SK-N-SH (cell line): ENCODE measurements at regions not wholly inside any gene's neighbourhood (a gene's known extent, or its start where the extent isn't known, plus 50 kb on each side); places are given as distances from the start of the nearest gene placed in this dataset.

Experiments used
- CTCF ChIA-PET: fragments of 300-600, 350-600 bp; formaldehyde crosslinking; extraction: SDS; loops from one replicate; lab custom pipeline; 2021; lab: Yijun Ruan, JAX
- POLR2A ChIA-PET: fragments of 350-600 bp; sonication (Branson Sonifier 250); formaldehyde crosslinking; extraction: SDS; loops from one replicate; lab custom pipeline; 2020; ENCODE audit warnings: antibody characterized with exemption, inconsistent platforms; lab: Yijun Ruan, JAX
- DNase-seq: peaks from one replicate; pipeline ENCODE4 v3.0.0; 2012
- H2AFZ ChIP-seq: fragments of 200-600 bp; sonication (generic); 2 replicates; pipeline ENCODE4 v1.8.1; 2016; ENCODE audit warnings: antibody characterized with exemption, mild to moderate bottlenecking, low read depth
- H3F3A ChIP-seq: fragments of 200-600 bp; sonication (generic); replicated peaks from 2 replicates; pipeline ENCODE3; 2016; ENCODE audit warnings: antibody characterized with exemption, mild to moderate bottlenecking; ENCODE audit not compliant: insufficient read depth
- H3K27ac ChIP-seq, 2 experiments: fragments of 200-500 bp in 1 of 2; fragments of 200-600 bp in 1 of 2; sonication (Bioruptor generic) in 1 of 2; sonication (generic), shearing (Covaris generic) in 1 of 2; 2 replicates each; pipeline versions ENCODE4 v1.5.1 to v1.6.1; 2014 to 2016; ENCODE audit warnings: low read depth in 2 of 2, inconsistent platforms in 1 of 2, low read length in 1 of 2, mild to moderate bottlenecking in 1 of 2, mixed read lengths in 1 of 2
- H3K27me3 ChIP-seq: fragments of 200-600 bp; sonication (generic), shearing (Covaris generic); 2 replicates; pipeline ENCODE4 v1.6.1; 2016; ENCODE audit warnings: mixed run types; ENCODE audit not compliant: insufficient read depth
- H3K36me3 ChIP-seq, 2 experiments: fragments of 200-500 bp in 1 of 2; fragments of 200-600 bp in 1 of 2; sonication (Bioruptor generic) in 1 of 2; sonication (generic) in 1 of 2; replicated peaks in 1 of 2; 2 replicates each; pipeline versions ENCODE3 to v1.5.1; 2014 to 2016; ENCODE audit warnings: low read length in 1 of 2, mild to moderate bottlenecking in 1 of 2; ENCODE audit not compliant: insufficient read depth in 2 of 2, control insufficient read depth in 1 of 2
- H3K4me1 ChIP-seq, 2 experiments: fragments of 200-500 bp in 1 of 2; fragments of 200-600 bp in 1 of 2; sonication (Bioruptor generic) in 1 of 2; sonication (generic), shearing (Covaris generic) in 1 of 2; 2 replicates each; pipeline versions ENCODE4 v1.5.1 to v1.6.1; 2014 to 2016; ENCODE audit warnings: low read depth in 1 of 2, low read length in 1 of 2, mixed run types in 1 of 2; ENCODE audit not compliant: insufficient read depth in 2 of 2, control insufficient read depth in 1 of 2
- H3K4me2 ChIP-seq: fragments of 200-600 bp; sonication (generic), shearing (Covaris generic); 2 replicates; pipeline ENCODE4 v1.6.1; 2017; ENCODE audit warnings: mixed run types
- H3K4me3 ChIP-seq, 2 experiments: fragments of 200-500 bp in 1 of 2; fragments of 200-600 bp in 1 of 2; sonication (Bioruptor generic) in 1 of 2; sonication (generic), shearing (Covaris generic) in 1 of 2; 2 replicates each; pipeline versions ENCODE4 v1.5.1 to v1.8.1; 2014 to 2016; ENCODE audit warnings: low read depth in 2 of 2, inconsistent platforms in 1 of 2, low read length in 1 of 2, mild to moderate bottlenecking in 1 of 2, mixed read lengths in 1 of 2, moderate library complexity in 1 of 2
- H3K79me2 ChIP-seq: fragments of 200-600 bp; sonication (generic); 2 replicates; pipeline ENCODE4 v1.8.1; 2017; ENCODE audit warnings: mild to moderate bottlenecking; ENCODE audit not compliant: insufficient read depth
- H3K9ac ChIP-seq: fragments of 200-600 bp; sonication (generic); 2 replicates; pipeline ENCODE4 v1.6.1; 2017; ENCODE audit warnings: mixed run types
- H3K9me2 ChIP-seq: fragments of 200-600 bp; sonication (generic); 2 replicates; pipeline ENCODE4 v1.6.1; 2017; ENCODE audit warnings: mixed run types
- H3K9me3 ChIP-seq: fragments of 200-600 bp; sonication (generic); 2 replicates; pipeline ENCODE4 v1.6.1; 2017; ENCODE audit warnings: mixed run types, mild to moderate bottlenecking, moderate library complexity
- H4K20me1 ChIP-seq: fragments of 200-600 bp; sonication (generic); 2 replicates; pipeline ENCODE4 v1.6.1; 2017; ENCODE audit warnings: mild to moderate bottlenecking, mixed run types; ENCODE audit not compliant: insufficient read depth
- FOSL2 ChIP-seq: IDR thresholded peaks from 2 replicates; pipeline ENCODE4 v1.4.0; 2012; ENCODE audit warnings: low read depth, mild to moderate bottlenecking, moderate library complexity, borderline replicate concordance
- POLR2AphosphoS5 ChIP-seq: IDR thresholded peaks from 2 replicates; pipeline ENCODE4 v1.6.1; 2012; ENCODE audit warnings: low read depth, low read length
- REST ChIP-seq: IDR thresholded peaks from 2 replicates; pipeline ENCODE4 v1.6.1; 2012; ENCODE audit warnings: mild to moderate bottlenecking, low read depth, low read length, moderate library complexity
- USF1 ChIP-seq: IDR thresholded peaks from 2 replicates; pipeline ENCODE4 v1.4.0; 2012; ENCODE audit warnings: low read depth, borderline replicate concordance
- USF2 ChIP-seq: fragments of 150-350 bp; IDR thresholded peaks from 2 replicates; pipeline ENCODE4 v1.6.1; 2017; ENCODE audit warnings: antibody characterized with exemption, low read length, low read depth, borderline replicate concordance
- WGBS: methylation state at CpG from one replicate; pipeline ENCODE4 v1.1.6; 2017; ENCODE audit warnings: low lambda C conversion rate; 5-methylcytosine and 5-hydroxymethylcytosine counted together
- TF ChIP-seq, protein P1 (sequence below): IDR thresholded peaks from 2 replicates; pipeline ENCODE4 v1.4.0; 2012; ENCODE audit warnings: low read depth
- TF ChIP-seq, protein P2 (sequence below): IDR thresholded peaks from 2 replicates; pipeline ENCODE4; 2012

DNA sequence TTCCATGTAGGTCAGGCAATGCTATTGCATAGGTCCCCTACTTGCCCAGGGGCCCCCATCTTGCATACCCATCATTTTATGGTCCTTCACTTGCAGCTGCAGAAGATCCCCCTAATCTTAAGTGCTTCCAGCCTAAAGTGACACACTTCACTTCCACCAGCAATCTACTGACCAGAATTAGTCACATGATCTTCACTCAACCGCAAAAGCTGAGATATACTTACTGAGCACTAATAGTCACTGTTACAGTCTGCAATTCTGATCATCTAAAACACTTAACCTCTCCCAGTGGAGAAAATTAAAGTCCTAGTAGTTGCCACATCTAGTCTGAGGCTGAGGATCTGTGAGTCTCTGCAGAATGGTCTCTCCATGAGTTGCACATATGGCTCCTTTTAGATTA is 82.1 kb downstream of the AREG start (continued):
- TF ChIP-seq USF2: no peak
- TF ChIP-seq, protein P1, sequence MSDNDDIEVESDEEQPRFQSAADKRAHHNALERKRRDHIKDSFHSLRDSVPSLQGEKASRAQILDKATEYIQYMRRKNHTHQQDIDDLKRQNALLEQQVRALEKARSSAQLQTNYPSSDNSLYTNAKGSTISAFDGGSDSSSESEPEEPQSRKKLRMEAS: no peak
- TF ChIP-seq POLR2AphosphoS5: no peak

- H3K36me3 ChIP-seq: no peaks in the 10 kb centered on the region
- H3K27me3 ChIP-seq: peaks cover 23% of the 10 kb centered on the region; the same call in 1 of the 2 replicates
- no peak overlapping the region for H3K4me3 ChIP-seq
- no peaks in the 10 kb centered on the region for H3K9me3 ChIP-seq
- no peak for DNase-seq
- no peaks in the 10 kb centered on the region for H3F3A ChIP-seq
- H3K27ac ChIP-seq: no peak overlapping the region
- H3K4me1 ChIP-seq: no peaks in the 10 kb centered on the region
- TF ChIP-seq FOSL2 (no peak), USF1 (no peak), REST (no peak)
- 5% methylated on average over 1 of the region's 1 CpG for WGBS
- H2AFZ ChIP-seq: no peak overlapping the region
- ChIA-PET POLR2A (no interaction called here), CTCF (no interaction called here)
- H3K9me2 ChIP-seq: no peaks in the 10 kb centered on the region; the same call in 1 of the 2 replicates
- no peaks in the 10 kb centered on the region for H3K79me2 ChIP-seq
- no peaks in the 10 kb centered on the region for H4K20me1 ChIP-seq
- no peak overlapping the region for H3K9ac ChIP-seq
- H3K4me2 ChIP-seq: no peak overlapping the region
Measured at GRCh38 chr4:74528178-74528577, 83.2 kb downstream of the AREG start.

- ChIA-PET CTCF (interaction anchor here (0.7 kb wide), 1 partner anchor 11 kb away, joined by 4 read pairs; no protein-coding TSS in a partner anchor), POLR2A (no interaction called here)
- H3K9me2 ChIP-seq: no peaks in the 10 kb centered on the region
- TF ChIP-seq, protein P2, sequence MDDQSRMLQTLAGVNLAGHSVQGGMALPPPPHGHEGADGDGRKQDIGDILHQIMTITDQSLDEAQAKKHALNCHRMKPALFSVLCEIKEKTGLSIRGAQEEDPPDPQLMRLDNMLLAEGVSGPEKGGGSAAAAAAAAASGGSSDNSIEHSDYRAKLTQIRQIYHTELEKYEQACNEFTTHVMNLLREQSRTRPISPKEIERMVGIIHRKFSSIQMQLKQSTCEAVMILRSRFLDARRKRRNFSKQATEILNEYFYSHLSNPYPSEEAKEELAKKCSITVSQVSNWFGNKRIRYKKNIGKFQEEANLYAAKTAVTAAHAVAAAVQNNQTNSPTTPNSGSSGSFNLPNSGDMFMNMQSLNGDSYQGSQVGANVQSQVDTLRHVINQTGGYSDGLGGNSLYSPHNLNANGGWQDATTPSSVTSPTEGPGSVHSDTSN: no peak
- H2AFZ ChIP-seq: no peak overlapping the region
- H3K4me1 ChIP-seq: no peaks in the 10 kb centered on the region
- no peak overlapping the region for H3K4me3 ChIP-seq
- 14% methylated on average over 11 of the region's 11 CpGs for WGBS
- H3K4me2 ChIP-seq: no peak overlapping the region
- no peaks in the 10 kb centered on the region for H3F3A ChIP-seq
- H3K27ac ChIP-seq: no peak overlapping the region
- DNase-seq: no peak
- H3K9me3 ChIP-seq: no peaks in the 10 kb centered on the region
- no peaks in the 10 kb centered on the region for H4K20me1 ChIP-seq
- H3K79me2 ChIP-seq: no peaks in the 10 kb centered on the region
- no peak overlapping the region for H3K9ac ChIP-seq
- H3K36me3 ChIP-seq: no peaks in the 10 kb centered on the region
- H3K27me3 ChIP-seq: peaks cover 23% of the 10 kb centered on the region; the same call in 1 of the 2 replicates
Measured at GRCh38 chr4:74529284-74530041, 84.5 kb downstream of the AREG start.
